HL-60 (cell line): ENCODE measurements at regions not wholly inside any gene's neighbourhood (a gene's known extent, or its start where the extent isn't known, plus 50 kb on each side); places are given as distances from the start of the nearest gene placed in this dataset.

Experiments used
- CTCF ChIP-seq: IDR thresholded peaks from one replicate; pipeline ENCODE4 v1.5.1; 2011; ENCODE audit warnings: low read length, control low read depth, inconsistent platforms; ENCODE audit not compliant: insufficient read depth
- GABPA ChIP-seq: IDR thresholded peaks from 2 replicates; pipeline ENCODE4 v1.6.1; 2012; ENCODE audit warnings: low read depth
- POLR2AphosphoS5 ChIP-seq: IDR thresholded peaks from 2 replicates; pipeline ENCODE4 v1.6.1; 2012; ENCODE audit warnings: low read depth
- SPI1 ChIP-seq: IDR thresholded peaks from 2 replicates; pipeline ENCODE4 v1.6.1; 2012; ENCODE audit warnings: low read depth, mild to moderate bottlenecking, borderline replicate concordance
- TF ChIP-seq, protein P1 (sequence below): IDR thresholded peaks from 2 replicates; pipeline ENCODE4 v1.6.1; 2012; ENCODE audit warnings: low read depth; ENCODE audit not compliant: insufficient replicate concordance

- TF ChIP-seq CTCF, result no peak
- no peak for TF ChIP-seq POLR2AphosphoS5
- TF ChIP-seq, protein P1, sequence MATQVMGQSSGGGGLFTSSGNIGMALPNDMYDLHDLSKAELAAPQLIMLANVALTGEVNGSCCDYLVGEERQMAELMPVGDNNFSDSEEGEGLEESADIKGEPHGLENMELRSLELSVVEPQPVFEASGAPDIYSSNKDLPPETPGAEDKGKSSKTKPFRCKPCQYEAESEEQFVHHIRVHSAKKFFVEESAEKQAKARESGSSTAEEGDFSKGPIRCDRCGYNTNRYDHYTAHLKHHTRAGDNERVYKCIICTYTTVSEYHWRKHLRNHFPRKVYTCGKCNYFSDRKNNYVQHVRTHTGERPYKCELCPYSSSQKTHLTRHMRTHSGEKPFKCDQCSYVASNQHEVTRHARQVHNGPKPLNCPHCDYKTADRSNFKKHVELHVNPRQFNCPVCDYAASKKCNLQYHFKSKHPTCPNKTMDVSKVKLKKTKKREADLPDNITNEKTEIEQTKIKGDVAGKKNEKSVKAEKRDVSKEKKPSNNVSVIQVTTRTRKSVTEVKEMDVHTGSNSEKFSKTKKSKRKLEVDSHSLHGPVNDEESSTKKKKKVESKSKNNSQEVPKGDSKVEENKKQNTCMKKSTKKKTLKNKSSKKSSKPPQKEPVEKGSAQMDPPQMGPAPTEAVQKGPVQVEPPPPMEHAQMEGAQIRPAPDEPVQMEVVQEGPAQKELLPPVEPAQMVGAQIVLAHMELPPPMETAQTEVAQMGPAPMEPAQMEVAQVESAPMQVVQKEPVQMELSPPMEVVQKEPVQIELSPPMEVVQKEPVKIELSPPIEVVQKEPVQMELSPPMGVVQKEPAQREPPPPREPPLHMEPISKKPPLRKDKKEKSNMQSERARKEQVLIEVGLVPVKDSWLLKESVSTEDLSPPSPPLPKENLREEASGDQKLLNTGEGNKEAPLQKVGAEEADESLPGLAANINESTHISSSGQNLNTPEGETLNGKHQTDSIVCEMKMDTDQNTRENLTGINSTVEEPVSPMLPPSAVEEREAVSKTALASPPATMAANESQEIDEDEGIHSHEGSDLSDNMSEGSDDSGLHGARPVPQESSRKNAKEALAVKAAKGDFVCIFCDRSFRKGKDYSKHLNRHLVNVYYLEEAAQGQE, result no peak
- TF ChIP-seq GABPA, result no peak
- TF ChIP-seq SPI1, result peak; percentile 62
These were observed 72.3 kb downstream of the ADM start for GRCh38 chr11:10377183-10377582.
